ENCODE measurements at regions not wholly inside any gene's neighbourhood (a gene's known extent, or its start where the extent isn't known, plus 50 kb on each side); places are given as distances from the start of the nearest gene placed in this dataset.

GRCh38 chr4:133247861-133248260, 98.8 kb downstream of the PCDH10 start:
- in situ Hi-C loops (cut with HindIII; ENCODE audit: low pct_unique_long_range_greater_than_20kb, low sequenced_read_pairs): no loop called here
- DNase-seq (ENCODE audit: low read depth, low spot score): no peak

GRCh38 chr4:133245226-133245625, 96.1 kb downstream of the PCDH10 start:
- DNase-seq (ENCODE audit: low read depth, low spot score): no peak
- in situ Hi-C loops (cut with HindIII; ENCODE audit: low pct_unique_long_range_greater_than_20kb, low sequenced_read_pairs): no loop called here
